Suprapubic skin (tissue), 3 donors: ENCODE measurements at regions not wholly inside any gene's neighbourhood (a gene's known extent, or its start where the extent isn't known, plus 50 kb on each side); places are given as distances from the start of the nearest gene placed in this dataset.

Experiments used
- CTCF ChIP-seq, 2 donors: fragments of 200-600 bp in 1 of 2; fragments of 450-650 bp in 1 of 2; sonication (generic) in 1 of 2; IDR thresholded peaks; one replicate each; pipeline ENCODE4 v1.5.1; 2016 to 2019; ENCODE audit warnings: antibody characterized with exemption in 2 of 2, mild to moderate bottlenecking in 1 of 2, moderate library complexity in 1 of 2
- EP300 ChIP-seq: sonication (generic); formaldehyde crosslinking; IDR thresholded peaks from one replicate; pipeline ENCODE4 v1.6.1; 2017; ENCODE audit warnings: antibody characterized with exemption

GRCh38 chr22:25472382-25472781 is 92.1 kb upstream of the GRK3 start:
- TF ChIP-seq CTCF (IDR thresholded peaks at IDR 0.05): no peak
- no peak for TF ChIP-seq EP300
